ENCODE measurements at regions not wholly inside any gene's neighbourhood (a gene's known extent, or its start where the extent isn't known, plus 50 kb on each side); places are given as distances from the start of the nearest gene placed in this dataset.

DNA sequence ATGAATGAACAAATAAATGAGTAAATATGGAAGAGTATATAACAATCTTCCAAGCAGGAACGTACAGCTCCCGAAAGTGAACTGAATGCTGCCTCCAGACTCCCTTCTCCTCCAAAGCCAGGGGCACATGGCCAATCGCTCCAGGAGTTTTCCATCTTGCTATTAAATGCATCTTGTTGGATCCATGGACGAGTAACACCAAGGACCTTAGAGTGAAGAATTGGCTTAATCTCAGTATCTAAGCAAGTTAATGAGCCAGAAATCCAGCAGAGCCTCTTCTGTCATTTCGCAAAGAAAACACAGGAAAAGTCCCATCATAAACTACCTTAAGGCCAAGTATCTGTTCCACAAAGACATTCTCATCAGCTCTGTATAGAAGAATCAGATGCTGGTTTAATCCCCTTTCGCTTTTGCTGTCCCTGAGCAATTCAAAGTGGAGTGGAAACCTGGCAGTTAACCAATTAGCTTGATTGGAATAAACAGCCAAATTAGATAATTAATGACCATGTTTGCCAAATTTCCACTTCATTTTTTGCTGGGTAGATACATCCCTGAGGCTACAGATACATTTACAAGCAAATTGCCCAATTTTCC, 116.0 kb downstream of the MIS18A start:
- TF ChIP-seq, protein P1, sequence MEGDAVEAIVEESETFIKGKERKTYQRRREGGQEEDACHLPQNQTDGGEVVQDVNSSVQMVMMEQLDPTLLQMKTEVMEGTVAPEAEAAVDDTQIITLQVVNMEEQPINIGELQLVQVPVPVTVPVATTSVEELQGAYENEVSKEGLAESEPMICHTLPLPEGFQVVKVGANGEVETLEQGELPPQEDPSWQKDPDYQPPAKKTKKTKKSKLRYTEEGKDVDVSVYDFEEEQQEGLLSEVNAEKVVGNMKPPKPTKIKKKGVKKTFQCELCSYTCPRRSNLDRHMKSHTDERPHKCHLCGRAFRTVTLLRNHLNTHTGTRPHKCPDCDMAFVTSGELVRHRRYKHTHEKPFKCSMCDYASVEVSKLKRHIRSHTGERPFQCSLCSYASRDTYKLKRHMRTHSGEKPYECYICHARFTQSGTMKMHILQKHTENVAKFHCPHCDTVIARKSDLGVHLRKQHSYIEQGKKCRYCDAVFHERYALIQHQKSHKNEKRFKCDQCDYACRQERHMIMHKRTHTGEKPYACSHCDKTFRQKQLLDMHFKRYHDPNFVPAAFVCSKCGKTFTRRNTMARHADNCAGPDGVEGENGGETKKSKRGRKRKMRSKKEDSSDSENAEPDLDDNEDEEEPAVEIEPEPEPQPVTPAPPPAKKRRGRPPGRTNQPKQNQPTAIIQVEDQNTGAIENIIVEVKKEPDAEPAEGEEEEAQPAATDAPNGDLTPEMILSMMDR (IDR thresholded peaks at IDR 0.05 in 8 of 11, conservative IDR thresholded peaks at IDR 0.05 in 3 of 11): no peak
- TF ChIP-seq POLR2AphosphoS5 (IDR thresholded peaks at IDR 0.05): no peak

All from spleen (tissue), 7 donors.